Fibroblast of lung (primary cell): ENCODE measurements at regions not wholly inside any gene's neighbourhood (a gene's known extent, or its start where the extent isn't known, plus 50 kb on each side); places are given as distances from the start of the nearest gene placed in this dataset.

Experiments
- DNase-seq, 2 donors: peaks; one replicate each; pipeline versions ENCODE4 v3.0.0 to v3.0.0-alpha.2; 2010; ENCODE audit warnings: low read depth in 2 of 2
- H2AFZ ChIP-seq: 2 replicates; pipeline ENCODE4 v1.5.1; 2012; ENCODE audit warnings: low read length, control low read depth, inconsistent platforms
- H3K27ac ChIP-seq: 2 replicates; pipeline ENCODE4 v1.5.1; 2011; ENCODE audit warnings: low read length, control low read depth; ENCODE audit not compliant: insufficient read depth
- H3K27me3 ChIP-seq: 2 replicates; pipeline ENCODE4 v1.5.1; 2011; ENCODE audit warnings: mild to moderate bottlenecking, low read length; ENCODE audit not compliant: control insufficient read depth, insufficient read depth
- H3K36me3 ChIP-seq: 2 replicates; pipeline ENCODE4 v1.5.1; 2011; ENCODE audit warnings: low read length; ENCODE audit not compliant: control insufficient read depth, insufficient read depth
- H3K4me1 ChIP-seq: 2 replicates; pipeline ENCODE4 v1.5.1; 2011; ENCODE audit warnings: low read length; ENCODE audit not compliant: control insufficient read depth, insufficient read depth; ENCODE audit errors: extremely low read depth
- H3K4me2 ChIP-seq: 2 replicates; pipeline ENCODE4 v1.5.1; 2011; ENCODE audit warnings: low read length, control low read depth; ENCODE audit not compliant: insufficient read depth; ENCODE audit errors: extremely low read depth
- H3K4me3 ChIP-seq, 4 experiments: fragments of 200-600 bp in 1 of 4; sonication (generic) in 1 of 4; replicated peaks in 1 of 4; 2 replicates each; pipeline ENCODE4 v1.5.1; 2011 to 2016; ENCODE audit warnings: low read length in 4 of 4, low read depth in 3 of 4, mild to moderate bottlenecking in 3 of 4, control low read depth in 2 of 4, inconsistent platforms in 1 of 4, mixed read lengths in 1 of 4; ENCODE audit not compliant: insufficient read depth in 1 of 4; ENCODE audit errors: control extremely low read depth in 1 of 4
- H3K79me2 ChIP-seq: 2 replicates; pipeline ENCODE4 v1.5.1; 2012; ENCODE audit warnings: mild to moderate bottlenecking, low read length, inconsistent platforms; ENCODE audit not compliant: control insufficient read depth, insufficient read depth
- H3K9ac ChIP-seq: 2 replicates; pipeline ENCODE4 v1.5.1; 2011; ENCODE audit warnings: mild to moderate bottlenecking, low read length, control low read depth; ENCODE audit not compliant: insufficient read depth
- H3K9me3 ChIP-seq: 2 replicates; pipeline ENCODE4 v1.5.1; 2012; ENCODE audit warnings: low read depth, low read length; ENCODE audit not compliant: control insufficient read depth, insufficient read depth
- H4K20me1 ChIP-seq: 2 replicates; pipeline ENCODE4 v1.5.1; 2011; ENCODE audit warnings: low read length; ENCODE audit not compliant: control insufficient read depth, insufficient read depth; ENCODE audit errors: extremely low read depth
- CTCF ChIP-seq, 2 donors: IDR thresholded peaks in 1 of 2; conservative IDR thresholded peaks in 1 of 2; 1 replicate in 1 of 2; 2 replicates in 1 of 2; pipeline ENCODE4 v1.5.1; 2011 to 2012; ENCODE audit warnings: low read length in 2 of 2, control low read depth in 1 of 2, inconsistent platforms in 1 of 2, low read depth in 1 of 2, mild to moderate bottlenecking in 1 of 2
- EZH2 ChIP-seq: IDR thresholded peaks from 2 replicates; pipeline ENCODE4 v1.5.1; 2012; ENCODE audit warnings: low read length, control low read depth, mild to moderate bottlenecking; ENCODE audit errors: missing control alignments

- Histone ChIP-seq H3K27ac (no peak overlapping the region), H3K4me2 (no peak overlapping the region), H3K36me3 (no peaks in the 10 kb centered on the region), H3K79me2 (no peaks in the 10 kb centered on the region), H2AFZ (no peak overlapping the region), H3K4me3 (no peak overlapping the region), H3K9ac (no peak overlapping the region), H4K20me1 (no peaks in the 10 kb centered on the region), H3K27me3 (no peaks in the 10 kb centered on the region), H3K9me3 (no peaks in the 10 kb centered on the region), H3K4me1 (no peaks in the 10 kb centered on the region)
- DNase-seq: no peak
- TF ChIP-seq CTCF (conservative IDR thresholded peaks at IDR 0.05 in 1 of 2, IDR thresholded peaks at IDR 0.05 in 1 of 2; ENCODE audit: low read depth in 1 of 2, low read length in 2 of 2) (no peak), EZH2 (no peak)
Observed at GRCh38 chr11:109698237-109698636, 276.2 kb downstream of the C11orf87 start.

- Histone ChIP-seq H3K4me1 (no peaks in the 10 kb centered on the region), H2AFZ (no peak overlapping the region), H3K9ac (no peak overlapping the region), H3K9me3 (no peaks in the 10 kb centered on the region), H4K20me1 (no peaks in the 10 kb centered on the region), H3K27ac (no peak overlapping the region), H3K79me2 (no peaks in the 10 kb centered on the region), H3K4me3 (no peak overlapping the region), H3K36me3 (no peaks in the 10 kb centered on the region), H3K4me2 (no peak overlapping the region), H3K27me3 (no peaks in the 10 kb centered on the region)
- no peak for DNase-seq
- no peak for TF ChIP-seq EZH2
- TF ChIP-seq CTCF (conservative IDR thresholded peaks at IDR 0.05 in 1 of 2, IDR thresholded peaks at IDR 0.05 in 1 of 2; ENCODE audit: low read depth in 1 of 2, low read length in 2 of 2): no peak
Observed at GRCh38 chr11:109704432-109704831, 282.4 kb downstream of the C11orf87 start.

GRCh38 chr11:109706945-109707344, 285.0 kb downstream of the C11orf87 start:
- no peaks in the 10 kb centered on the region for H3K36me3 ChIP-seq
- no peaks in the 10 kb centered on the region for H3K4me1 ChIP-seq
- H3K79me2 ChIP-seq: no peaks in the 10 kb centered on the region
- no peak overlapping the region for H3K27ac ChIP-seq
- H3K4me2 ChIP-seq: no peak overlapping the region
- H3K9ac ChIP-seq: no peak overlapping the region
- H2AFZ ChIP-seq: no peak overlapping the region
- H3K4me3 ChIP-seq: no peak overlapping the region
- no peaks in the 10 kb centered on the region for H3K27me3 ChIP-seq
- no peak for DNase-seq
- TF ChIP-seq CTCF (conservative IDR thresholded peaks at IDR 0.05 in 1 of 2, IDR thresholded peaks at IDR 0.05 in 1 of 2; ENCODE audit: low read depth in 1 of 2, low read length in 2 of 2): no peak
- no peak for TF ChIP-seq EZH2
- H4K20me1 ChIP-seq: no peaks in the 10 kb centered on the region
- no peaks in the 10 kb centered on the region for H3K9me3 ChIP-seq
